ENCODE measurements at regions not wholly inside any gene's neighbourhood (a gene's known extent, or its start where the extent isn't known, plus 50 kb on each side); places are given as distances from the start of the nearest gene placed in this dataset.

- TF ChIP-seq TFE3 (CRISPR knock-in tag; IDR thresholded peaks at IDR 0.05) (peak; percentile 62; the same call in 1 of the 2 replicates), ZFP36 (IDR thresholded peaks at IDR 0.05; ENCODE audit: borderline replicate concordance, low read depth, low read length, partially characterized antibody) (no peak), HNRNPH1 (optimal IDR thresholded peaks at IDR 0.05; ENCODE audit: low read depth, low read length) (no peak), SOX13 (IDR thresholded peaks at IDR 0.05) (peak; percentile 82), SOX13 (CRISPR knock-in tag; conservative IDR thresholded peaks at IDR 0.05 in 1 of 2, IDR thresholded peaks at IDR 0.05 in 1 of 2) (peak in 1 of 2 experiments; percentile 94; a peak in 2 of 4 replicates), ZNF883 (CRISPR knock-in tag; IDR thresholded peaks at IDR 0.05; ENCODE audit: not compliant biosample characterization) (no peak), ZNF660 (CRISPR knock-in tag; IDR thresholded peaks at IDR 0.05; ENCODE audit: borderline replicate concordance, low read depth) (no peak), RFXAP (CRISPR knock-in tag; IDR thresholded peaks at IDR 0.05; ENCODE audit: borderline replicate concordance) (no peak), CREBL2 (CRISPR knock-in tag; IDR thresholded peaks at IDR 0.05; ENCODE audit: borderline replicate concordance) (no peak), MAZ (IDR thresholded peaks at IDR 0.05; ENCODE audit: borderline replicate concordance, low read depth, low read length) (no peak), MAZ (CRISPR knock-in tag; IDR thresholded peaks at IDR 0.05; ENCODE audit: low read depth) (no peak), KDM5B (CRISPR knock-in tag; IDR thresholded peaks at IDR 0.05; ENCODE audit: borderline replicate concordance) (no peak), TEF (CRISPR knock-in tag; IDR thresholded peaks at IDR 0.05) (no peak), HMGXB3 (CRISPR knock-in tag; IDR thresholded peaks at IDR 0.05; ENCODE audit: borderline replicate concordance) (no peak), XRCC5 (optimal IDR thresholded peaks at IDR 0.05; ENCODE audit: low read length) (no peak), KDM4B (CRISPR knock-in tag; IDR thresholded peaks at IDR 0.05) (no peak), SP4 (CRISPR knock-in tag; IDR thresholded peaks at IDR 0.05) (no peak), MED8 (CRISPR knock-in tag; IDR thresholded peaks at IDR 0.05; ENCODE audit: insufficient replicate concordance) (no peak), CCAR2 (optimal IDR thresholded peaks at IDR 0.05; ENCODE audit: low read depth, low read length) (no peak), JDP2 (CRISPR knock-in tag; IDR thresholded peaks at IDR 0.05; ENCODE audit: borderline replicate concordance) (no peak), CENPX (CRISPR knock-in tag; IDR thresholded peaks at IDR 0.05) (no peak), ZBTB20 (CRISPR knock-in tag; IDR thresholded peaks at IDR 0.05; ENCODE audit: borderline replicate concordance, low read depth) (peak; percentile 69; the same call in 1 of the 2 replicates), FOXK1 (CRISPR knock-in tag; IDR thresholded peaks at IDR 0.05; ENCODE audit: borderline replicate concordance, low read depth) (peak; percentile 41; the same call in 1 of the 2 replicates)
Observed at GRCh38 chr1:168801032-168801745, 72.2 kb upstream of the DPT start (continued).
